ENCODE measurements at regions not wholly inside any gene's neighbourhood (a gene's known extent, or its start where the extent isn't known, plus 50 kb on each side); places are given as distances from the start of the nearest gene placed in this dataset.

- no peak for DNase-seq (ENCODE audit: low read depth)
Measured at GRCh38 chr13:63086286-63086685, 1670.6 kb upstream of the PCDH20 start.

- DNase-seq (ENCODE audit: low read depth) = no peak
Measured at GRCh38 chr13:63085851-63086250, 1670.2 kb upstream of the PCDH20 start.

- DNase-seq (ENCODE audit: low read depth) = no peak
Measured at GRCh38 chr13:63081400-63082014, 1665.9 kb upstream of the PCDH20 start.

DNA sequence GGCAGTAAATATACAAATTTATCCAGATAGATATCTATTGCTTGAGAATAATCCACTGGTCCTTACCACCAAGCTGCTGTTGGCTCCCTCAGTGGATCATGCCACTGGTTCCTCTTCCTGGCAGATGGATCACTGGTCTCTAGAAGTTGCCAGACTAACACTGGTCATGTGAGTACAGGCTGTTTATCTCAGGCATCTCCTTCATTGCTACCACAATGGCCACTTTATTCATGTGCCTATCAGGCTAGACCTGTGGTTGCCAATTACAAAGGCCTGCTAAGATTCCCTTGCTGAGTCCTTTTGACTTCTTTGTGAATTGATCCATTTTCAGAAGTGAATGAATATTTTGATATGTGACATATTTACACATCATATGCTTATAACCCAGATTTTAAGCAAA lies 1659.5 kb upstream of the PCDH20 start:
- DNase-seq (ENCODE audit: low read depth) = no peak

- no peak for DNase-seq (ENCODE audit: low read depth)
Measured at GRCh38 chr13:63050287-63050686, 1634.6 kb upstream of the PCDH20 start.

DNA sequence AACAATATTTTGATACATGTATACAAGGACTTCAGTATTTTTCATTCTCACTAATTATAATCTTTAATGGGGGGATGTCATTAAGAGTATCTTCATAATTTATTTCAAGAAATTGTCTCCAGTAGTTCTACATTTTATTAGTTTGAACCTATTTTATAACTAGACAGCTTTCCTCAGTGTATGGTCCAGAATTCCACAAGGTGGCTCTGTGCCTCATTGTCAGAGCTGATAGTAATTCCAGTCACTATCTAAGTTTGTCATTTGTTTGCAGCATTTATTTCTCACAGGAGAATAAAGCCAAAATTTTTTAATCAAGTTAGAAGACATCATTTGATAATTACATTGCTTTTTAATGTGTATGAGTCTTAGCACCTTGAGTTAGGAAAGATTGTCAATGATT lies 1633.0 kb upstream of the PCDH20 start:
- DNase-seq (ENCODE audit: low read depth) = no peak

DNA sequence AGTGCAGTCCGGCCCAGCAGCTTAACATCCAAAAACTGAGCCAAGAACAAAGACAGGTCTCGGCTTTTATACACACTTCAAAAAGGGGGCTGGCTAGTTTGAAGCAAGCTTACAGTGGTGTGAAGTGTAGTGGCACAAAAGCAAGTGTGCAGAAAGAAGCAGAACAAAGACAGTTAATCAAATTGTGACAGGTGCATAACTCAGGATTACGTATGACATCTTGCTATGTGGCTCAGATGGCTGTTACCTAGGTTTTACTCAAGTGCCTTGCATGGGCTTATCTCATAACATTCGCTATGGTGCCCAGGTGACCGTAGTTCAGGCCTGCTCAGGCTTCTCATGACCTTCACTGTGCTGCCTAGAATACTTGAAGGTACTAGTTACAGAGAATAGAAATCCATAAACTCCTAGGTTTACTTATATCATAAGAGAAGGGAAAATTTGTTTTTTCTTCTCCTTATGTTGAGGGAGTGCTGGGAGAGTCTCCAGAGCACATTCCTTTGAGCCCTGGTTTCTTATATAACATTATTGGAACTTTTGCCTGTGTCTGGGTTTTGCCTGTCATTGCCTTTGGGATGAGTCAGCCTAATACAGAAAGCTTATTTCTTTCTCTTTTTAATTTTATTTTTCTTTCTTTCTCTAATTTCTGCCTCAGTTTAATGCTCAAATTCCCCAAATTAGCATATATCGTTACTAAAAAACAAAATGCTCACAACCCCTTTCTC lies 1629.1 kb upstream of the PCDH20 start:
- no peak for DNase-seq (ENCODE audit: low read depth)

DNA sequence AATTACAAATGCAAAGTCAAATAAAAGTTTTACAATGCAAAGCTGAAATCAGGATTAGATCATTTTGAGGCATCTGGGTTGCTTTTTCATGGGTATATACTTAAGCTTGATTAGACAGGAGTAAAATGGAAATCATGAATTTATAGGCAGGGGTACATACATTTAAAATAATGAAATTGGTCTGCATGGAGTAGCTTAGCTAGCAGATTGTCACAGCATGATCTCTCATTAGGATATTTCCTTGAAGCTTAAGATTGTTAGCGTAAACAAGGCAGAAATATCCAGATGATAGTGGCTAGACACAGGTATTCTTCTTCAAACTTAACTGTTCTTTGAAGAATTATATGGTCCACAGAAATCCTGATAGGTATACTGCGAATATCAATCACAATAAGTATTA lies 1627.0 kb upstream of the PCDH20 start:
- DNase-seq (ENCODE audit: low read depth) = no peak

GRCh38 chr13:63041640-63042414 lies 1626.2 kb upstream of the PCDH20 start:
- no peak for DNase-seq (ENCODE audit: low read depth)

- no peak for DNase-seq (ENCODE audit: low read depth)
Measured at GRCh38 chr13:63026285-63026797, 1610.7 kb upstream of the PCDH20 start.

DNA sequence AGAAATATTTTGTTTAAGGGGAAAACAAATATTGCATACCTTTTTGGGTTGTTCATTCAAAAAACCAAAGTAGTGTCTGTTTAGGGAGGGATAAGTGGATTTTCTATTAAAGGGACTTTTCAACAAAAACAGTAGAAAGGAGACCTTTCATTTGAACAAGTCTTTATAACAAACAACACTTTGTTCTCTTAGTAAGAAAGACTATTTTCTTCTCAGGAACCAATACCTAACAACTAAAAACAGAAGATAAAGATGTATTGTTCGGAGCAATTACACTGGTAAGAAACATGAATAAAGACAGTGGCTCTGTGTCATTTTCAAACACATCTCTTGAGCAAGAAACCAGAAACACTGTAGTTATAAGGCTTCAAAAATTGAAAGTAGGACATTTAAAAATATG lies 1610.1 kb upstream of the PCDH20 start:
- DNase-seq (ENCODE audit: low read depth) = no peak

GRCh38 chr13:63024458-63024857 lies 1608.8 kb upstream of the PCDH20 start:
- DNase-seq (ENCODE audit: low read depth) = no peak

- DNase-seq (ENCODE audit: low read depth) = peak; percentile 1
Measured at GRCh38 chr13:63011996-63012395, 1596.3 kb upstream of the PCDH20 start.

- DNase-seq (ENCODE audit: low read depth) = no peak
Measured at GRCh38 chr13:63010072-63010658, 1594.5 kb upstream of the PCDH20 start.

- no peak for DNase-seq (ENCODE audit: low read depth)
Measured at GRCh38 chr13:63005625-63006024, 1590.0 kb upstream of the PCDH20 start.

DNA sequence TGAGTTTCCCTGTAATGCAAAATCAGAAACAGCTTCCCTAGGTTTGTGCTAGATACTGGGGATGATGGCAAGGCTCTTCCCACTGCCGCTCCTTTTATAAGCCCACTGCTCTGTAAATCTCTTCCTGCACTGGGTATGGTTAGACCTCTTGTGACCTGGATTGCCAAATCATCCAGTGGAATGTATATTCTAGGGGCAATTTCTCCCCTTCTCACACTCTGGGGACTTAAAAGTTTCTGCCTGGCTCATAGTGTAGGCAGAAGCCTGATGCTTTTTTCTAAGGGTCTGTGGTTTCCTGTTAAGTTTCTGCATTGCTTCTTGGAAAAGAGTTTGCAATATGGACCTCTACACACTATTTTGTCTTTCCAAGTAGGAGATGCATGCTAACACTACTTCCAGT lies 1582.0 kb upstream of the PCDH20 start:
- no peak for DNase-seq (ENCODE audit: low read depth)

DNA sequence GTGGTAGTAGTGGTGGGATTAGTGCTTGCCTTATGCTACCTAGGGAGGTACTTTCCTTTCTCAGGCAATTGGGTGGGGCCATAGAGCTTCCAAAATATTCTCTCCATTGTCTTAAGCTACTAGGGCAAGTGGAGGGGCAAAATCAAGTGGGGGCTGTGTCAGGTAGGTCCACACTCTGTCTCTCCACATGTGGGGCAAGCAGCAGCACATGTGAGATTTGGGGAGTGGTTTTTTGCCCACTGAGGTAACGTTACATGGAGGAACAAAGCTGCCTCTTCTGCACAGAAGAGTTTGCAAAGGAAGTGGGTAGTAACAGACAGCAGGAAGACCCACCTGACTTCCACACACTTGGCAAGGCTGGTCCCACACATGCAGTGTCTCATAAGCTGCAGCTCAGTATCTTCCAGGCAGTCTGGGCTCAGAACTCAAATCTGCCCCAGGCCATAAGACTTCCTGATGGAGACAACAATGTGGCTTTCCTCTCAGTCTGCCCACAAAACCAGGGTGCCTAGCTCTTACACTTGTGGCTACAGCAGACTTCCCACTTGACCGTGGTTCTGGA lies 1581.5 kb upstream of the PCDH20 start:
- no peak for DNase-seq (ENCODE audit: low read depth)

- no peak for DNase-seq (ENCODE audit: low read depth)
Measured at GRCh38 chr13:62973804-62974203, 1558.2 kb upstream of the PCDH20 start.

DNA sequence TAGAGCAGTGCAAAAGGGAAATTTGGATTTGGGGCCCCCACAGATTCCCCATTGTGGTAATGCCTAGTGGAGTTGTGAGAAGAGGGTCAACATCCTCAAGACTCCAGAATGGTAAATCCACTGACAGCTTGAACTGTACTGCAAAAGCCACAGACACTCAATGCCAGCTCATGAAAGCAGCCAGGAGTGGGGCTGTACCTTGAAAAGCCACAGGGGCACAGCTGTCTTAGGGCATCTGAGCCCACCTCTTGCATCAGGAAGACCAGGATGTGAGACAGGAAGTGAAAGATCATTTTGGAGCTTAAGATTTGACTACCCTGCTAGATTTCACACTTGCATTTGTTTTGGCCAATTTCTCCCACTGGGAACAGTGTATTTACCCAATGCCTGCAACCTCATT lies 1548.9 kb upstream of the PCDH20 start:
- no peak for DNase-seq (ENCODE audit: low read depth)

GRCh38 chr13:62960723-62961122 lies 1545.1 kb upstream of the PCDH20 start:
- DNase-seq (ENCODE audit: low read depth) = no peak

DNA sequence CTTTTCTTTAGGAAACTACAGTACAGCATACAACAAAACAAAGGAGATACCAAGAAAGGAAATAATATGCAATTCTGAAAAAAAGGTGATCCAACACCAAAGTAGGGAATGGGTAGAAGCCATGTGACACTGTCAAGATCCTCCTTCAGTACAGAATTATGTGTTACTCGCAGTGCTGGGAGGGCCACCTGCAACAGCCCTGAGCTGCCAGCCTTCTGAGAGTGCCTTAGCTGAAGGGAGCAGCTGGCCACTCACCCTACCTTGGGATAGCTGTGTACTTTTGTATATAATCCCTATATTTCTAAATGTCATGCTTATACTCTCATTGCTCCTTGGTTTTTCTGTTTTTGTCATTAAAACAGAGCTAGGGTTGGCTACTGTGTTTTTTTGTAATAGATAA lies 1518.2 kb upstream of the PCDH20 start:
- DNase-seq (ENCODE audit: low read depth) = no peak
